Colonic mucosa (tissue), 4 donors: ENCODE measurements at regions not wholly inside any gene's neighbourhood (a gene's known extent, or its start where the extent isn't known, plus 50 kb on each side); places are given as distances from the start of the nearest gene placed in this dataset.

Experiments
- DNase-seq: peaks from one replicate; pipeline ENCODE4 v3.0.0-alpha.2; 2020
- H3K27ac ChIP-seq: fragments of 200-600 bp; one replicate; pipeline ENCODE4 v1.8.0; 2021
- H3K27me3 ChIP-seq: fragments of 200-600 bp; one replicate; pipeline ENCODE4 v1.8.0; 2021
- H3K36me3 ChIP-seq: fragments of 200-600 bp; one replicate; pipeline ENCODE4 v1.8.0; 2021
- H3K4me1 ChIP-seq: fragments of 200-600 bp; one replicate; pipeline ENCODE4 v1.8.0; 2021; ENCODE audit warnings: mild to moderate bottlenecking
- H3K4me3 ChIP-seq: fragments of 200-600 bp; one replicate; pipeline ENCODE4 v1.8.0; 2021
- H3K9ac ChIP-seq, 2 donors: one replicate each; pipeline ENCODE4 v1.7.0; 2013; ENCODE audit warnings: control low read depth in 2 of 2, low read depth in 2 of 2, low read length in 2 of 2
- H3K9me3 ChIP-seq: fragments of 200-600 bp; one replicate; pipeline ENCODE4 v1.8.0; 2021
- CTCF ChIP-seq: fragments of 200-600 bp; IDR thresholded peaks from one replicate; pipeline ENCODE4 v1.8.0; 2022; ENCODE audit warnings: antibody characterized with exemption, mild to moderate bottlenecking
- intact Hi-C: fragments of 100-400 bp; cut with DNase I; formaldehyde crosslinking; loops from one replicate; pipeline ENCODE4 v1.14.1; 2022
- donor health status: healthy.
- donor health status: DM: no; HTN: no; CAD: no.
- donor health status: DM: no; HTN: no; CAD: no.

- no peak overlapping the region for H3K9ac ChIP-seq
- no peak for TF ChIP-seq CTCF
- H3K9me3 ChIP-seq, result no peaks in the 10 kb centered on the region
- H3K4me1 ChIP-seq, result no peaks in the 10 kb centered on the region
- H3K27ac ChIP-seq, result no peak overlapping the region
- no peaks in the 10 kb centered on the region for H3K36me3 ChIP-seq
- no peak for DNase-seq
- no peaks in the 10 kb centered on the region for H3K27me3 ChIP-seq
- intact Hi-C loops, result no loop called here
- no peak overlapping the region for H3K4me3 ChIP-seq
Observed at GRCh38 chr2:136448986-136449780, 316.2 kb upstream of the THSD7B start.

- H3K27ac ChIP-seq, result no peak overlapping the region
- no peak for TF ChIP-seq CTCF
- DNase-seq, result no peak
- H3K9ac ChIP-seq, result no peak overlapping the region
- no peak overlapping the region for H3K4me3 ChIP-seq
- no peaks in the 10 kb centered on the region for H3K4me1 ChIP-seq
- no peaks in the 10 kb centered on the region for H3K9me3 ChIP-seq
- intact Hi-C loops, result no loop called here
- no peaks in the 10 kb centered on the region for H3K36me3 ChIP-seq
- no peaks in the 10 kb centered on the region for H3K27me3 ChIP-seq
Observed at GRCh38 chr2:136448432-136448831, 316.9 kb upstream of the THSD7B start.

- no peaks in the 10 kb centered on the region for H3K36me3 ChIP-seq
- DNase-seq, result no peak
- H3K27ac ChIP-seq, result no peak overlapping the region
- H3K27me3 ChIP-seq, result no peaks in the 10 kb centered on the region
- H3K9me3 ChIP-seq, result no peaks in the 10 kb centered on the region
- intact Hi-C loops, result no loop called here
- H3K9ac ChIP-seq, result no peak overlapping the region
- H3K4me3 ChIP-seq, result no peak overlapping the region
- no peaks in the 10 kb centered on the region for H3K4me1 ChIP-seq
- TF ChIP-seq CTCF, result no peak
Observed at GRCh38 chr2:136444323-136444722, 321.0 kb upstream of the THSD7B start.

DNA sequence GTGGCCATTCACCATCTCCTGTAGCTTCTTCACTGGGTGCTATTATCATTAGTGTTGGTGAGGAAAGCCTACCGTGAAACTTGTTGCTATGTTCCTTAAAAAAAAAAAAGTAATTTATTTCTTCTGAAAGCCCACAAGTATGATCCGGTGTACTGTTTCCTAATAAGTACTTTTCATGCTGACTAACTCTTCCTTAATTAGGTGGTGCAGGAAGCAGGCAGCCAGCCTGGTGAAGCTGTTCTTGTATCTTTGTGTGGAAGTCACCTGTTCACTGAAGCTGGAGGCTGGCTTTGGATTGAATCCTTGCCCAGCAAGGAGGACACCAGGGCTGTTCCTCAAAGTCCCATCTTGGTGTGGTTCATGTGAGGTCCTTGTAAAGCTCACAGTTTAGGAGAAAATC lies 321.7 kb upstream of the THSD7B start:
- H3K4me1 ChIP-seq, result no peaks in the 10 kb centered on the region
- no peak overlapping the region for H3K27ac ChIP-seq

GRCh38 chr2:136441979-136442714 lies 323.2 kb upstream of the THSD7B start:
- Histone ChIP-seq H3K4me1 (no peaks in the 10 kb centered on the region), H3K4me3 (no peak overlapping the region), H3K9ac (no peak overlapping the region), H3K27ac (no peak overlapping the region), H3K27me3 (no peaks in the 10 kb centered on the region), H3K9me3 (no peaks in the 10 kb centered on the region), H3K36me3 (no peaks in the 10 kb centered on the region)
- TF ChIP-seq CTCF, result no peak
- DNase-seq, result no peak
- intact Hi-C loops, result no loop called here

More for the DNA sequence above, 321.7 kb upstream of the THSD7B start:
- no peak overlapping the region for H3K4me3 ChIP-seq
- intact Hi-C loops, result no loop called here
- H3K9ac ChIP-seq, result no peak overlapping the region
- TF ChIP-seq CTCF, result no peak
- H3K27me3 ChIP-seq, result no peaks in the 10 kb centered on the region
- no peaks in the 10 kb centered on the region for H3K9me3 ChIP-seq
- no peaks in the 10 kb centered on the region for H3K36me3 ChIP-seq
- no peak for DNase-seq
